SJSA1 (cell line): ENCODE measurements at regions not wholly inside any gene's neighbourhood (a gene's known extent, or its start where the extent isn't known, plus 50 kb on each side); places are given as distances from the start of the nearest gene placed in this dataset.

Experiments
- DNase-seq, 2 experiments: peaks; one replicate each; pipeline ENCODE4 v3.0.0-alpha.2; 2015 to 2020; ENCODE audit warnings: low spot score in 2 of 2, low read depth in 1 of 2
- H3K27ac ChIP-seq: fragments of 250-450 bp; sonication (Bioruptor Pico); 2 replicates; pipeline ENCODE4 v1.5.1; 2020; ENCODE audit warnings: mild to moderate bottlenecking, moderate library complexity
- H3K27me3 ChIP-seq: fragments of 250-450 bp; sonication (Bioruptor Pico); replicated peaks from 2 replicates; pipeline ENCODE4 v1.5.1; 2020; ENCODE audit warnings: mild to moderate bottlenecking, moderate library complexity
- H3K36me3 ChIP-seq: fragments of 250-450 bp; sonication (Bioruptor Pico); 2 replicates; pipeline ENCODE4 v1.5.1; 2020; ENCODE audit warnings: mild to moderate bottlenecking
- H3K4me1 ChIP-seq: fragments of 250-450 bp; sonication (Bioruptor Pico); replicated peaks from 2 replicates; pipeline ENCODE4 v1.6.1; 2021; ENCODE audit warnings: mild to moderate bottlenecking
- H3K4me3 ChIP-seq: fragments of 250-450 bp; sonication (Bioruptor Pico); 2 replicates; pipeline ENCODE4 v1.5.1; 2020; ENCODE audit warnings: mild to moderate bottlenecking
- H3K9me3 ChIP-seq: fragments of 250-450 bp; sonication (Bioruptor Pico); replicated peaks from 2 replicates; pipeline ENCODE4 v1.5.1; 2020; ENCODE audit warnings: mild to moderate bottlenecking

- no peak for DNase-seq
- Histone ChIP-seq H3K27me3 (no peaks in the 10 kb centered on the region), H3K27ac (no peak overlapping the region), H3K4me3 (no peak overlapping the region), H3K9me3 (no peaks in the 10 kb centered on the region), H3K4me1 (no peaks in the 10 kb centered on the region), H3K36me3 (no peaks in the 10 kb centered on the region)
These were observed 550.0 kb upstream of the SALL1 start for GRCh38 chr16:51701025-51701424.

GRCh38 chr16:51699686-51700396, 548.8 kb upstream of the SALL1 start:
- H3K27ac ChIP-seq, result no peak overlapping the region
- no peak for DNase-seq

GRCh38 chr16:51698647-51699046, 547.6 kb upstream of the SALL1 start:
- no peaks in the 10 kb centered on the region for H3K27me3 ChIP-seq
- H3K9me3 ChIP-seq, result no peaks in the 10 kb centered on the region
- H3K4me3 ChIP-seq, result no peak overlapping the region
- H3K27ac ChIP-seq, result no peak overlapping the region
- H3K36me3 ChIP-seq, result no peaks in the 10 kb centered on the region
- no peaks in the 10 kb centered on the region for H3K4me1 ChIP-seq
- DNase-seq, result no peak

More at GRCh38 chr16:51699686-51700396, 548.8 kb upstream of the SALL1 start:
- Histone ChIP-seq H3K27me3 (no peaks in the 10 kb centered on the region), H3K4me1 (no peaks in the 10 kb centered on the region), H3K36me3 (no peaks in the 10 kb centered on the region), H3K4me3 (no peak overlapping the region), H3K9me3 (no peaks in the 10 kb centered on the region)

- no peaks in the 10 kb centered on the region for H3K9me3 ChIP-seq
- H3K36me3 ChIP-seq, result no peaks in the 10 kb centered on the region
- no peak overlapping the region for H3K4me3 ChIP-seq
- no peaks in the 10 kb centered on the region for H3K27me3 ChIP-seq
- no peak for DNase-seq
- no peaks in the 10 kb centered on the region for H3K4me1 ChIP-seq
- no peak overlapping the region for H3K27ac ChIP-seq
These were observed 546.4 kb upstream of the SALL1 start for GRCh38 chr16:51697454-51697853.

- Histone ChIP-seq H3K9me3 (no peaks in the 10 kb centered on the region), H3K4me3 (no peak overlapping the region), H3K36me3 (no peaks in the 10 kb centered on the region), H3K27me3 (no peaks in the 10 kb centered on the region), H3K4me1 (no peaks in the 10 kb centered on the region), H3K27ac (no peak overlapping the region)
- DNase-seq, result no peak
These were observed 545.3 kb upstream of the SALL1 start for GRCh38 chr16:51696376-51696775.

GRCh38 chr16:51691109-51691508, 540.0 kb upstream of the SALL1 start:
- DNase-seq, result no peak
- H3K9me3 ChIP-seq, result no peaks in the 10 kb centered on the region
- no peaks in the 10 kb centered on the region for H3K4me1 ChIP-seq
- no peak overlapping the region for H3K27ac ChIP-seq
- no peak overlapping the region for H3K4me3 ChIP-seq
- H3K36me3 ChIP-seq, result no peaks in the 10 kb centered on the region
- H3K27me3 ChIP-seq, result no peaks in the 10 kb centered on the region

GRCh38 chr16:51685498-51685897, 534.4 kb upstream of the SALL1 start:
- Histone ChIP-seq H3K27me3 (no peaks in the 10 kb centered on the region), H3K9me3 (no peaks in the 10 kb centered on the region; the same call in 1 of the 2 replicates), H3K36me3 (no peaks in the 10 kb centered on the region), H3K4me3 (no peak overlapping the region), H3K27ac (no peak overlapping the region), H3K4me1 (no peaks in the 10 kb centered on the region)
- DNase-seq, result no peak

GRCh38 chr16:51683882-51684281, 532.8 kb upstream of the SALL1 start:
- Histone ChIP-seq H3K4me1 (no peaks in the 10 kb centered on the region), H3K4me3 (no peak overlapping the region), H3K27me3 (no peaks in the 10 kb centered on the region), H3K9me3 (no peaks in the 10 kb centered on the region; the same call in 1 of the 2 replicates), H3K36me3 (no peaks in the 10 kb centered on the region), H3K27ac (no peak overlapping the region)
- no peak for DNase-seq

GRCh38 chr16:51682905-51683304, 531.8 kb upstream of the SALL1 start:
- no peak overlapping the region for H3K27ac ChIP-seq
- no peaks in the 10 kb centered on the region for H3K27me3 ChIP-seq
- no peaks in the 10 kb centered on the region; the same call in 1 of the 2 replicates for H3K9me3 ChIP-seq
- H3K4me1 ChIP-seq, result no peaks in the 10 kb centered on the region
- no peaks in the 10 kb centered on the region for H3K36me3 ChIP-seq
- no peak for DNase-seq
- no peak overlapping the region for H3K4me3 ChIP-seq

- Histone ChIP-seq H3K4me3 (no peak overlapping the region), H3K36me3 (no peaks in the 10 kb centered on the region), H3K9me3 (no peaks in the 10 kb centered on the region), H3K27me3 (no peaks in the 10 kb centered on the region), H3K4me1 (no peaks in the 10 kb centered on the region), H3K27ac (no peak overlapping the region)
- DNase-seq, result no peak
These were observed 523.5 kb upstream of the SALL1 start for GRCh38 chr16:51674615-51675014.

GRCh38 chr16:51670527-51670926, 519.5 kb upstream of the SALL1 start:
- no peaks in the 10 kb centered on the region; the same call in 1 of the 2 replicates for H3K4me1 ChIP-seq
- no peaks in the 10 kb centered on the region for H3K27me3 ChIP-seq
- DNase-seq, result no peak
- no peaks in the 10 kb centered on the region for H3K9me3 ChIP-seq
- no peak overlapping the region for H3K27ac ChIP-seq
- no peaks in the 10 kb centered on the region for H3K36me3 ChIP-seq
- H3K4me3 ChIP-seq, result no peak overlapping the region

- no peak overlapping the region for H3K4me3 ChIP-seq
- no peaks in the 10 kb centered on the region; the same call in 1 of the 2 replicates for H3K4me1 ChIP-seq
- H3K27ac ChIP-seq, result no peak overlapping the region
- no peaks in the 10 kb centered on the region for H3K36me3 ChIP-seq
- no peaks in the 10 kb centered on the region for H3K9me3 ChIP-seq
- no peak for DNase-seq
- H3K27me3 ChIP-seq, result no peaks in the 10 kb centered on the region
These were observed 515.8 kb upstream of the SALL1 start for GRCh38 chr16:51666821-51667220.

- no peaks in the 10 kb centered on the region; the same call in 1 of the 2 replicates for H3K4me1 ChIP-seq
- no peaks in the 10 kb centered on the region for H3K36me3 ChIP-seq
- no peak overlapping the region for H3K27ac ChIP-seq
- DNase-seq, result no peak
- H3K9me3 ChIP-seq, result no peaks in the 10 kb centered on the region
- H3K27me3 ChIP-seq, result no peaks in the 10 kb centered on the region
- no peak overlapping the region for H3K4me3 ChIP-seq
These were observed 515.0 kb upstream of the SALL1 start for GRCh38 chr16:51666074-51666473.

GRCh38 chr16:51665436-51665998, 514.4 kb upstream of the SALL1 start:
- Histone ChIP-seq H3K27ac (no peak overlapping the region), H3K9me3 (no peaks in the 10 kb centered on the region), H3K4me3 (no peak overlapping the region), H3K36me3 (no peaks in the 10 kb centered on the region), H3K27me3 (no peaks in the 10 kb centered on the region), H3K4me1 (no peaks in the 10 kb centered on the region; the same call in 1 of the 2 replicates)
- DNase-seq, result no peak
